Head of caudate nucleus (tissue), 42 donors: ENCODE measurements at regions not wholly inside any gene's neighbourhood (a gene's known extent, or its start where the extent isn't known, plus 50 kb on each side); places are given as distances from the start of the nearest gene placed in this dataset.

Experiments used
- DNase-seq, 42 donors: peaks; one replicate each; pipeline versions ENCODE4 v3.0.0 to v3.0.0-alpha.2; 2020 to 2021; ENCODE audit warnings: mixed read lengths in 7 of 42
- intact Hi-C: fragments of 100-400 bp; cut with DNase I; formaldehyde crosslinking; loops from one replicate; pipeline ENCODE4 v1.15.0; 2022

- DNase-seq: no peak
- intact Hi-C loops: no loop called here
Measured at GRCh38 chrX:5575407-5575806, 653.3 kb downstream of the NLGN4X start.

- DNase-seq: no peak
- intact Hi-C loops: no loop called here
Measured at GRCh38 chrX:5568934-5569333, 659.7 kb downstream of the NLGN4X start.

GRCh38 chrX:5559386-5559785 lies 669.3 kb downstream of the NLGN4X start:
- no peak for DNase-seq

GRCh38 chrX:5549512-5549911 lies 679.2 kb downstream of the NLGN4X start:
- intact Hi-C loops: no loop called here
- no peak for DNase-seq

More at GRCh38 chrX:5559386-5559785, 669.3 kb downstream of the NLGN4X start:
- intact Hi-C loops: no loop called here

- DNase-seq: no peak
- intact Hi-C loops: no loop called here
Measured at GRCh38 chrX:5537098-5537497, 691.6 kb downstream of the NLGN4X start.

- intact Hi-C loops: no loop called here
- no peak for DNase-seq
Measured at GRCh38 chrX:5536261-5536660, 692.4 kb downstream of the NLGN4X start.

- intact Hi-C loops: no loop called here
- DNase-seq: no peak
Measured at GRCh38 chrX:5528057-5528456, 700.6 kb downstream of the NLGN4X start.

GRCh38 chrX:5526191-5526590 lies 702.5 kb downstream of the NLGN4X start:
- DNase-seq: no peak
- intact Hi-C loops: no loop called here

GRCh38 chrX:5490786-5491563 lies 737.7 kb downstream of the NLGN4X start:
- intact Hi-C loops: no loop called here
- DNase-seq: no peak

GRCh38 chrX:5474282-5474681 lies 754.4 kb downstream of the NLGN4X start:
- DNase-seq: no peak
- intact Hi-C loops: no loop called here

- intact Hi-C loops: no loop called here
- DNase-seq: peak in 10 of 42 donors; percentile 1 to 36 (median 10)
Measured at GRCh38 chrX:5458300-5458842, 770.3 kb downstream of the NLGN4X start.

- intact Hi-C loops: no loop called here
- peak in 3 of 42 donors; percentile 3 to 35 (median 8) for DNase-seq
Measured at GRCh38 chrX:5449323-5449722, 779.3 kb downstream of the NLGN4X start.

- intact Hi-C loops: no loop called here
- no peak for DNase-seq
Measured at GRCh38 chrX:5431823-5432222, 796.8 kb downstream of the NLGN4X start.

- intact Hi-C loops: no loop called here
- DNase-seq: no peak
Measured at GRCh38 chrX:5425119-5425518, 803.5 kb downstream of the NLGN4X start.

GRCh38 chrX:5417381-5417780 lies 811.3 kb downstream of the NLGN4X start:
- intact Hi-C loops: no loop called here
- DNase-seq: no peak

GRCh38 chrX:5415738-5416137 lies 812.9 kb downstream of the NLGN4X start:
- intact Hi-C loops: no loop called here
- DNase-seq: no peak

- no peak for DNase-seq
- intact Hi-C loops: no loop called here
Measured at GRCh38 chrX:5409106-5409505, 819.6 kb downstream of the NLGN4X start.

GRCh38 chrX:5402461-5402860 lies 826.2 kb downstream of the NLGN4X start:
- DNase-seq: no peak
- intact Hi-C loops: no loop called here

GRCh38 chrX:5399403-5399802 lies 829.3 kb downstream of the NLGN4X start:
- DNase-seq: no peak
- intact Hi-C loops: no loop called here

- no peak for DNase-seq
- intact Hi-C loops: no loop called here
Measured at GRCh38 chrX:5397409-5397808, 831.3 kb downstream of the NLGN4X start.

GRCh38 chrX:5390376-5390775 lies 838.3 kb downstream of the NLGN4X start:
- intact Hi-C loops: no loop called here

More at GRCh38 chrX:5390376-5390775, 838.3 kb downstream of the NLGN4X start:
- DNase-seq: no peak
